NCI-H1436 (cell line): ENCODE measurements at regions not wholly inside any gene's neighbourhood (a gene's known extent, or its start where the extent isn't known, plus 50 kb on each side); places are given as distances from the start of the nearest gene placed in this dataset.

Experiments
- DNase-seq: peaks from one replicate; lab custom pipeline; 2025; lab: John Stamatoyannopoulos, UW

GRCh38 chr4:137200322-137200721 is 332.0 kb downstream of the PCDH18 start:
- DNase-seq, result peak; percentile 34

GRCh38 chr4:137198791-137199190 is 333.5 kb downstream of the PCDH18 start:
- no peak for DNase-seq

GRCh38 chr4:137194670-137195069 is 337.6 kb downstream of the PCDH18 start:
- no peak for DNase-seq

- no peak for DNase-seq
These were observed 338.7 kb downstream of the PCDH18 start for GRCh38 chr4:137193564-137193963.

- DNase-seq, result no peak
These were observed 350.9 kb downstream of the PCDH18 start for GRCh38 chr4:137181293-137181899.

GRCh38 chr4:137180349-137180748 is 351.9 kb downstream of the PCDH18 start:
- no peak for DNase-seq

DNA sequence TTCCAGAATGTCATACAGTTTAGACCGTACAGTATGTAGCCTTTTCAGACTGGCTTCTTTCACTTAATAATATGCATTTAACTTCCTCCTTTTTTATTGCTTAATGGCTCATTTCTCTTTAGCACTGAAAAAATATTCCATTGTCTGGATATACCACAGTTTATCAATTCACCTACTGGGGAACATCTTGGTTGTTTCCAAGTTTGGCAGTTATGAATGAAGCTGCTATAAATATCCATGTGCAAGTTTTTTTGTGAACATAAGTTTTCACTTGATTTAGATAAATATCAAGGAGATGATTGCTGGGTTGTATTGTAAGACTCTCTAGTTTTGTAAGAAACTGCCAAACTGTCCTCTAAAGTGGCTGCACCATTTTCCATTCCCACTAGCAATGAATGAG is 375.5 kb downstream of the PCDH18 start:
- no peak for DNase-seq

GRCh38 chr4:137156054-137156453 is 376.2 kb downstream of the PCDH18 start:
- DNase-seq, result no peak

DNA sequence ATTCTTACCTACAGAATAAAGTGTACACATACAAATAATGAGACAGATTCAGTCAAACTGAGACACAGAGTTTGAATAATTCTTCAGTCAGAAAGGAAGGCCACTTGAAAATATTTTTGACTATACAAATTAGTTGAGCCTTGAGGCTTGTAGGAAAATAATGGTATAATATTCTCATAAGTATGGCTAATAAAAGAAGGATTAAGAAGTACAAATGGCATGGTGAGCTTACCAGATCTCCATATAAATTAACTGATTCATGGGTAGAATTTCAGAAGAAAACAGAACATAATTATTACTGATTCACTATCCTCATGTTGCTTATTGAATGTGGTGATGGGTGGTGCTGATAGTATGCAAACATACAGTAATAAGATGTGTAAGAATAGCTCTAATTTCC is 401.1 kb downstream of the PCDH18 start:
- DNase-seq, result no peak

GRCh38 chr4:137129845-137130244 is 402.4 kb downstream of the PCDH18 start:
- no peak for DNase-seq

- DNase-seq, result no peak
These were observed 402.9 kb downstream of the PCDH18 start for GRCh38 chr4:137129441-137129840.

DNA sequence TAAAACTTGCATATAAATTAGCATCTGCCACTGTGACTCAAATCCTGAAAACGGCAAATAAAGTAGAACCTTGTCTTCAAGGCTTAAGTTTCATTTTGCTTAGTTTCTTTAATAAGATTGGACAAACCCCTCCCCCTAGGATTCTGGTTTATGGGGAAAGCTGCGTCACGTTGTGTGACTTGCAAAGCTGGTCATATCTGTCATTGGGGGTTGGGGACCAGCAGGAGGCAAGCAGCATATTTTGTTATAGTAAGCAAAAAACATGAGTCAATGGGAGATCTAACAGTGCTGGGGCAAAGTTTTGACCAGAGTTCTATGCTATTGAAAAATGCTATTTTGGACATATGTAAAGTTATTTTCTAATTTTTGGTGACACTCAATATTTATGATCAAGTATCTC is 407.3 kb downstream of the PCDH18 start:
- DNase-seq, result no peak

DNA sequence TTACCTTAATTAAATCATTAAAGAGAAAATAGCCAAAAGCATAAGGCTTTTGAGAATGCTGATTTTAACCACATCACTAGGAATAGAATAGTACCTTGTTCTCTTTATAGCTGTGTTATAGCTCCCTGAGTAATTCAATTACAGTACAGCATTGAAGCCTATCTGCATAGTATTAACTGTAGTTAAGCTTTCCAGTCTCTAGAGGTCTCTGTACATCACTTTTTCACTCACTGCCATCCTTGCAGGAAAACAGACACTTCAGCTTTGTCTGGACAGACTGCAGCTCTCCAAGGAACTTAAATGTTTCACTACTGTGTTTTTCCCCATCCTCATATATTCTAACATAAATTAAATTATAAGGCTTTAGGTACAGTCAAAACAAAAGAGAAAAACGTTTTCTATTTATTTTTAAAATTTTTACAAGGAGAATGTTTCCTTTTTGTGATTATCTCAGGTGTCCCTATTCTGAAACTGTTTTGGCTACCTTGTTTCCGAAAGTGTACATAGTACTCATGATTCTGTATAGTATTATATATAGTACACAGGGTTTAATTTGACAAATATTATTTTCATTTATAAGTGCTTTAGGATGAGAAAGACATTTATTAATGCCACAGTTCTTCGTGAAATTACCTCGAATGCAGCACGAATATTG is 407.9 kb downstream of the PCDH18 start:
- DNase-seq, result peak; percentile 57

- DNase-seq, result no peak
These were observed 409.4 kb downstream of the PCDH18 start for GRCh38 chr4:137122876-137123275.

- no peak for DNase-seq
These were observed 416.1 kb downstream of the PCDH18 start for GRCh38 chr4:137116144-137116543.

DNA sequence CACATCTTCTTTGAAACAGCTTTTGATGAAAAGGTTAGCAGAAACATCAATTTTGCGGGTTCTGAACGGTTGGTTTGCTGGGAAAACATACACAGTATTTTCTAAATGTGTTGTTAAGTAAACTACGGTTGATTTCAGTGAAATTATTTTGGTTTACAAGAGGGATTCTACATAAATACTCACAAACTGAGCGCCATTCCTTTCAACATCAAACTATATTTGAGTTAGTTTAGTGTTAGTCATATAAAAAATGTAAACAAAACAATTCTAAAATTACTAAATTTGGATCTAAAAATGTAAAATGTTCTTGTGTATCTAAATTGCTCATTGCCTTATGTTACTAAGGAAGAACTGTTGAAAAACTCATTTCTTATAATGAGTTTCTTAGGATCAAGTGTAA is 425.6 kb downstream of the PCDH18 start:
- no peak for DNase-seq

DNA sequence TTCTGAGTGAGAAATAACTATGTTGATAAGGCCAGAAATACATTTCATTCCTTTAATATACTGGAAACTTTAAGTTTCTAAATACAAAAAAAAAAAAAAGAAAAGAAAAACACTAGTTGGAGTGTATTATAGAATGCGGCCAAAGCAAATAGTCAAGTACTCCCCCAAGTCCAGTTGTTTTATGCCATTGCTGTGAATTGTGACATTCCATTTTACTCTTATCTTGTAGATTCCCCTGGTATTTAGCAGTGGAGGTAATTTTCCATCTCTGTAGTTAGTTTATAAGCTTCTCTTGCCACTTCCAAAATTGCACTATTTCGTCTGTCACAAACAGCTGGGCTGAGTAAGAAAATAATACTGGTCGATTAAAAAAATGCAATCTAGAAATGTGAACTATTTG is 426.0 kb downstream of the PCDH18 start:
- no peak for DNase-seq

DNA sequence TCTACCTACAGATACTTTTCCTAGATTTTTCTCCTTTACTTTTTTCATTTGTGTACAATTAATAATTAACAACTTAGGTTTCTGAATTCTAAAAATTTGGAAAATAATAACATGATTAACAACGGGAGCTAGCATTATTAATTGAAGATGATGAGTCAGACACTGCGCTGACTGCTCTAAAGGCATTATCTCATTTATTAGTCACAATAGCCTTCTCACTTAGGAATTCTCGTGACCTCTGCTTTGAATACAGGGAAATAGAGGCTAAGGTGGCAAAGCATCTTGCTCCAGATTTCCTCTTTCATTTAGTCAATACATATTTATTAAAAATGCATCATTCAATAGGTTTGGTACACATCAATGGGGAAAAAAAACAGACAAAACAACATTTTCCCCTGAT is 441.3 kb downstream of the PCDH18 start:
- DNase-seq, result no peak

GRCh38 chr4:137083571-137084135 is 448.6 kb downstream of the PCDH18 start:
- no peak for DNase-seq

DNA sequence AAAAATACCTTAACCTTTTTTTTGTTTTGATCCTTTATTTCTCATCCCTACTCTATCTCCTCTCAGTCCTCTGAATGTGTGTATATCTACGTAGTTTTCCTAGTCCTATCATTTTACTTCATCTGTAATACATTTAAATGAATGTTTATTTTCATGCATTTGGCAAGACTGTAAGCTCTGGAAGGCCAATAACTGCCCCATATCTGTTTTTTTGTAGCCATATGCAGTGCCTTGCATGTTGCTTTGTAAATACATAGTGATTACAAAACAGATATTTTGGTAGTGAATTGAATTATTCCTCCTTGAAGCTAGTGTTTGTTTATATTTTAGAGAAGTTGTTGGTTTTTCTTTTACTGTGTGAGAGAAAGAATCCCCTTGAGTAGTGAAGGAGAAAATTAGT is 450.2 kb downstream of the PCDH18 start:
- no peak for DNase-seq

GRCh38 chr4:137076908-137077307 is 455.4 kb downstream of the PCDH18 start:
- no peak for DNase-seq

GRCh38 chr4:137075586-137075985 is 456.7 kb downstream of the PCDH18 start:
- DNase-seq, result no peak

DNA sequence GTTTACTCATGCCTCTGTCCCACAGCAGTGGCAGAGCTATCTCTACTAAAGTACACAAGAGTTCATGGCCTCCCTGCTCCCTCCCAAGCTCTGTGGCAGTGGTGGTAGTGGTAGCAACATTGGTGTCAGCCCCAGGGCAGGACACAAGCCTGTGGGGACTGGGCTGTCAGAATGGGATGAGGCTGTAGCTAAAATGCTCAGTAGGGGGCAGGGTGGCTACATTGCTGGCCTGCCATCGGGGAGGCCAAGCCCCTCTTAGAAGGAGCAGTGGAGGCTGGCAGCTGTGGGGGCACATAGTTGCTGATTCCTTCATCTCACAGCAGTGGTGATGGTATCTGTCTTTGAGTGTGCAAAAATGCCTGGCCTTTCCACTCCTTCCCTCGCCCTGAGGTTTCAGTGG is 461.7 kb downstream of the PCDH18 start:
- no peak for DNase-seq

- DNase-seq, result no peak
These were observed 462.8 kb downstream of the PCDH18 start for GRCh38 chr4:137069473-137069872.
